HG03432 (cell line): ENCODE measurements at regions not wholly inside any gene's neighbourhood (a gene's known extent, or its start where the extent isn't known, plus 50 kb on each side); places are given as distances from the start of the nearest gene placed in this dataset.
"Not testable (repeated sequence)": the region's sequence is repeated elsewhere in the genome, so short reads cannot be mapped to it uniquely, and the experiment has no call there.

Source experiments
- ATAC-seq: cut with Tn5 transposase; IDR thresholded peaks from one replicate; pipeline ENCODE4 v1.9.1; 2021; ENCODE audit warnings: mild to moderate bottlenecking, moderate library complexity; ENCODE audit not compliant: unreplicated experiment

GRCh38 chr1:148211191-148211590, 59.1 kb upstream of the NBPF11 start:
- not testable (repeated sequence) for ATAC-seq

GRCh38 chr1:148210624-148211023, 58.5 kb upstream of the NBPF11 start:
- not testable (repeated sequence) for ATAC-seq

GRCh38 chr1:148210166-148210565, 58.1 kb upstream of the NBPF11 start:
- ATAC-seq: not testable (repeated sequence)

- ATAC-seq: not testable (repeated sequence)
Observed at GRCh38 chr1:148202013-148202412, 49.9 kb upstream of the NBPF11 start.
